ENCODE measurements at regions not wholly inside any gene's neighbourhood (a gene's known extent, or its start where the extent isn't known, plus 50 kb on each side); places are given as distances from the start of the nearest gene placed in this dataset.
"Not testable (repeated sequence)": the region's sequence is repeated elsewhere in the genome, so short reads cannot be mapped to it uniquely, and the experiment has no call there.

DNA sequence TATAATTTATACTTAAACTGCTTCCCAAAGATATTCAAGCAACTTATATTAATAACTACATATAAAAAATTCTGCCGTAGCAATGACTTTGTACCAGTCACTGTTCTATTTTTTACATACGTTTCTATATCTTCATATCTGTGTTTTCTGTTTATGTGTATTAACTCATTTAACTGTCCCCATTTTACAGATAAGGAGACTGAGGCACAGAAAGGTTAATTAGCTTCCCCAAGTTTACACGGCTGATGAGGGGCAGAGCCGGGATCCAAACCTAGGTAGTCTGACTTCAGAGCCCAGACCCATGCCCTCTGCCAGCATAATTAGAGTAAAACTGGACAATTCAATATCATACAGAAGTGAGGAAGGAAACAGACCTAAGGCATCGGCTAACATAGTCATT, 259.7 kb upstream of the TUT7 start:
- no peak overlapping the region for H3K27ac ChIP-seq (ENCODE audit: low read depth, low read length)
- H3K4me1 ChIP-seq (ENCODE audit: control insufficient read depth, insufficient read depth, low read length) = peaks cover 13% of the 10 kb centered on the region; the same call in 1 of the 2 replicates
- H3K36me3 ChIP-seq (ENCODE audit: control insufficient read depth, insufficient read depth, low read length) = no peaks in the 10 kb centered on the region
- no peaks in the 10 kb centered on the region for H3K9me3 ChIP-seq (ENCODE audit: control insufficient read depth, insufficient read depth, low read depth, low read length)
- H3K27me3 ChIP-seq (ENCODE audit: control insufficient read depth, insufficient read depth, low read length) = no peaks in the 10 kb centered on the region
- H3K4me3 ChIP-seq (ENCODE audit: low read depth, low read length) = no peak overlapping the region
- H3K9ac ChIP-seq (ENCODE audit: low read length) = no peak overlapping the region

DNA sequence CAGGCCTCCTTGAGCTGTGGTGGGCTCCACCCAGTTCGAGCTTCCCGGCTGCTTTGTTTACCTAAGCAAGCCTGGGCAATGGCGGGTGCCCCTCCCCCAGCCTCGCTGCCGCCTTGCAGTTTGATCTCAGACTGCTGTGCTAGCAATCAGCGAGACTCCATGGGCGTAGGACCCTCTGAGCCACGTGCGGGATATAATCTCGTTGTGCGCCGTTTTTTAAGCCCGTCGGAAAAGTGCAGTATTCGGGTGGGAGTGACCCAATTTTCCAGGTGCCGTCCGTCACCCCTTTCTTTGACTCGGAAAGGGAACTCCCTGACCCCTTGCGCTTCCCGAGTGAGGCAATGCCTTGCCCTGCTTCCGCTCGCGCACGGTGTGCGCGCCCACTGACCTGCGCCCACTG, 257.3 kb upstream of the TUT7 start:
- H3K9me3 ChIP-seq (ENCODE audit: control insufficient read depth, insufficient read depth, low read depth, low read length); H3K27me3 ChIP-seq (ENCODE audit: control insufficient read depth, insufficient read depth, low read length); H3K36me3 ChIP-seq (ENCODE audit: control insufficient read depth, insufficient read depth, low read length); H3K27ac ChIP-seq (ENCODE audit: low read depth, low read length): not testable (repeated sequence)
- Histone ChIP-seq H3K4me1 (ENCODE audit: control insufficient read depth, insufficient read depth, low read length) (peaks cover 13% of the 10 kb centered on the region; the same call in 1 of the 2 replicates), H3K4me3 (ENCODE audit: low read depth, low read length) (peak overlapping the region; percentile 54), H3K9ac (ENCODE audit: low read length) (peak overlapping the region; percentile 67)

DNA sequence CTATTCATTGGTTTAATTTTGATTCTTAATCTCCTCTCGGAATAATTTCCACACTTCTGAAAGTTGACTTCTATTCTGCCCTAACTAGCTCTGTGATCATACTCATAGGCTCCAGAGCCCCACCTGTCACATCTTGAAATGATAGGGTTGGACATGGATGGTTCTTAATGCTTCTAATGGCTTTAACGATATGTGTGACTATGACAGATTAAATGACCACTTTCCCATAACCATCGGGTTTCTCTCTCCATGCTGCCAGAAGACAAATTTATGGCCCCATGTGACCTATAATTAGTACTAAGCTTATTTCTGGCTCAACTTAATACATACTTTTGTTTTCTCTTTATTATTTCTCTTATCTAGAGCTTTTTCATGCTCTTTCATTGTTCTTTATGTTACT, 251.1 kb upstream of the TUT7 start:
- H3K9me3 ChIP-seq (ENCODE audit: control insufficient read depth, insufficient read depth, low read depth, low read length) = no peaks in the 10 kb centered on the region
- H3K27me3 ChIP-seq (ENCODE audit: control insufficient read depth, insufficient read depth, low read length) = peaks cover 7% of the 10 kb centered on the region; the same call in 1 of the 2 replicates
- H3K4me3 ChIP-seq (ENCODE audit: low read depth, low read length) = no peak overlapping the region
- H3K27ac ChIP-seq (ENCODE audit: low read depth, low read length) = no peak overlapping the region
- H3K9ac ChIP-seq (ENCODE audit: low read length) = no peak overlapping the region
- H3K4me1 ChIP-seq (ENCODE audit: control insufficient read depth, insufficient read depth, low read length) = peaks cover 15% of the 10 kb centered on the region
- no peaks in the 10 kb centered on the region for H3K36me3 ChIP-seq (ENCODE audit: control insufficient read depth, insufficient read depth, low read length)

GRCh38 chr9:86604741-86605140, 250.5 kb upstream of the TUT7 start:
- Histone ChIP-seq H3K27ac (ENCODE audit: low read depth, low read length) (no peak overlapping the region), H3K4me1 (ENCODE audit: control insufficient read depth, insufficient read depth, low read length) (peaks cover 21% of the 10 kb centered on the region), H3K9ac (ENCODE audit: low read length) (no peak overlapping the region), H3K9me3 (ENCODE audit: control insufficient read depth, insufficient read depth, low read depth, low read length) (no peaks in the 10 kb centered on the region), H3K4me3 (ENCODE audit: low read depth, low read length) (no peak overlapping the region), H3K36me3 (ENCODE audit: control insufficient read depth, insufficient read depth, low read length) (no peaks in the 10 kb centered on the region), H3K27me3 (ENCODE audit: control insufficient read depth, insufficient read depth, low read length) (peaks cover 7% of the 10 kb centered on the region; the same call in 1 of the 2 replicates)

DNA sequence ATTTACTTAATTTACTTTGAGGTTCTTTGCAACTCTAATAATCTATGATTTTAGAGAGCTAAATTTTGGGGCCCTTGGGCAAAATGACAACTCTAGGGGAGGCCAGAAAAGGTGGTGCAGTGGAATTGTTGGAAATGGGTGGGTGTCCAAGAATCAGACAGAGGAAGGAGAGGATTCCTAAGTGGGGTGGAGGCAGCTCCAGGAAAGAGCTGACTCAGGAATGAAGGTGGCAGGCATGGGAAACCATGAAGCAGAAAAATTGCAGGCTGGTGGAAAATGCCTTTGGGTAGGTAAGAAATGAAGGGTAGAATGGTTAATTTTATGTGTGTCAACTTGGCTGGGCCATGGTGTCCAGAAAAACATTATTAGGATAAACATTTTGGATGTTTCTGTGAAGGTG, 248.5 kb upstream of the TUT7 start:
- Histone ChIP-seq H3K9me3 (ENCODE audit: control insufficient read depth, insufficient read depth, low read depth, low read length) (no peaks in the 10 kb centered on the region), H3K9ac (ENCODE audit: low read length) (no peak overlapping the region), H3K27me3 (ENCODE audit: control insufficient read depth, insufficient read depth, low read length) (peaks cover 7% of the 10 kb centered on the region; the same call in 1 of the 2 replicates), H3K27ac (ENCODE audit: low read depth, low read length) (no peak overlapping the region), H3K4me3 (ENCODE audit: low read depth, low read length) (no peak overlapping the region), H3K36me3 (ENCODE audit: control insufficient read depth, insufficient read depth, low read length) (no peaks in the 10 kb centered on the region), H3K4me1 (ENCODE audit: control insufficient read depth, insufficient read depth, low read length) (peaks cover 32% of the 10 kb centered on the region)

- no peak overlapping the region for H3K9ac ChIP-seq (ENCODE audit: low read length)
- H3K36me3 ChIP-seq (ENCODE audit: control insufficient read depth, insufficient read depth, low read length) = no peaks in the 10 kb centered on the region
- peaks cover 32% of the 10 kb centered on the region for H3K4me1 ChIP-seq (ENCODE audit: control insufficient read depth, insufficient read depth, low read length)
- H3K4me3 ChIP-seq (ENCODE audit: low read depth, low read length) = no peak overlapping the region
- H3K27me3 ChIP-seq (ENCODE audit: control insufficient read depth, insufficient read depth, low read length) = peaks cover 7% of the 10 kb centered on the region; the same call in 1 of the 2 replicates
- no peak overlapping the region for H3K27ac ChIP-seq (ENCODE audit: low read depth, low read length)
- peaks cover 4% of the 10 kb centered on the region for H3K9me3 ChIP-seq (ENCODE audit: control insufficient read depth, insufficient read depth, low read depth, low read length)
Observed at GRCh38 chr9:86601697-86602096, 247.5 kb upstream of the TUT7 start.

DNA sequence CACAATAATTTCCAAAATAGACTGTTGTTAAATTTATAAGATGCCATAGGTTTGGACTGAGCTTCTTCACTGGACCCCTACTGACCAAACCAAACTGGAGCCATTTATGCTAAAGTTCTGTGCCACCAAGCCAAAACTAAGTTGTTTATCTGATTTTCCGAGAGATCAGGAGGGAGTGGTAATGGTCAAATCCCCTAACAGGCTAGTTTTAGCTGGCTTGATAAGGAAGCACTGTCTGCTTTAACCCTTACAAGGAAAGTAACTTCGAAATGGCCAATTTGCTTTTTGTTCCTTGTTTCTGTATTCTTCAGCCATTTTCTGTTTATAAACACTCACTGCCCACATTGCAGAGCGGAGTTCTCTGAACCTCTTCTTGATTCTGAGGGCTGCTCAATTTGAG, 246.8 kb upstream of the TUT7 start:
- H3K27ac ChIP-seq (ENCODE audit: low read depth, low read length) = no peak overlapping the region
- no peak overlapping the region for H3K9ac ChIP-seq (ENCODE audit: low read length)
- H3K27me3 ChIP-seq (ENCODE audit: control insufficient read depth, insufficient read depth, low read length) = peaks cover 7% of the 10 kb centered on the region; the same call in 1 of the 2 replicates
- no peaks in the 10 kb centered on the region for H3K36me3 ChIP-seq (ENCODE audit: control insufficient read depth, insufficient read depth, low read length)
- no peak overlapping the region for H3K4me3 ChIP-seq (ENCODE audit: low read depth, low read length)
- H3K4me1 ChIP-seq (ENCODE audit: control insufficient read depth, insufficient read depth, low read length) = peaks cover 32% of the 10 kb centered on the region
- peaks cover 4% of the 10 kb centered on the region for H3K9me3 ChIP-seq (ENCODE audit: control insufficient read depth, insufficient read depth, low read depth, low read length)

DNA sequence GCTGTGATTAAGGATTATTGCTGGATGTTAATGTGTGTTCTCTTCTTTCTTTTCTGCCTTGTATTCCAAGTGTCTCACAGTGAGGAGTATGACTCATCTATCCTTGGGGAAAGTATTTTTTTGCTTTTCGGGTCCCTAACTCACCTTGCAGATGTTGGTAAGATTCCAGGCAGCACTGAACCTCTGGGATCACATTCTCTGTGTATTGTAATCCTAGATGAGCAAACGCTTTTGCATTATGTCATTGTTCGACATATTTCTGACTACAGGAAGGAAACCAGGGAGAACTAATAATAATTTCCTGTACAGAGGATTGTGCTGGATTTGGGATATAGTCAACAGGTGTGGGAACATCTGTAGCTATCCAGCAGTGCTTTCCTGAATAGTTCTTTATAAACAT, 246.1 kb upstream of the TUT7 start:
- H3K9ac ChIP-seq (ENCODE audit: low read length) = no peak overlapping the region
- peaks cover 7% of the 10 kb centered on the region; the same call in 1 of the 2 replicates for H3K27me3 ChIP-seq (ENCODE audit: control insufficient read depth, insufficient read depth, low read length)
- H3K27ac ChIP-seq (ENCODE audit: low read depth, low read length) = no peak overlapping the region
- H3K4me1 ChIP-seq (ENCODE audit: control insufficient read depth, insufficient read depth, low read length) = peaks cover 32% of the 10 kb centered on the region
- peaks cover 4% of the 10 kb centered on the region for H3K9me3 ChIP-seq (ENCODE audit: control insufficient read depth, insufficient read depth, low read depth, low read length)
- no peaks in the 10 kb centered on the region for H3K36me3 ChIP-seq (ENCODE audit: control insufficient read depth, insufficient read depth, low read length)
- no peak overlapping the region for H3K4me3 ChIP-seq (ENCODE audit: low read depth, low read length)

GRCh38 chr9:86599561-86599960, 245.4 kb upstream of the TUT7 start:
- Histone ChIP-seq H3K4me1 (ENCODE audit: control insufficient read depth, insufficient read depth, low read length) (peaks cover 27% of the 10 kb centered on the region), H3K4me3 (ENCODE audit: low read depth, low read length) (no peak overlapping the region), H3K9ac (ENCODE audit: low read length) (no peak overlapping the region), H3K27me3 (ENCODE audit: control insufficient read depth, insufficient read depth, low read length) (peaks cover 7% of the 10 kb centered on the region; the same call in 1 of the 2 replicates), H3K9me3 (ENCODE audit: control insufficient read depth, insufficient read depth, low read depth, low read length) (peaks cover 4% of the 10 kb centered on the region), H3K27ac (ENCODE audit: low read depth, low read length) (no peak overlapping the region), H3K36me3 (ENCODE audit: control insufficient read depth, insufficient read depth, low read length) (no peaks in the 10 kb centered on the region)

DNA sequence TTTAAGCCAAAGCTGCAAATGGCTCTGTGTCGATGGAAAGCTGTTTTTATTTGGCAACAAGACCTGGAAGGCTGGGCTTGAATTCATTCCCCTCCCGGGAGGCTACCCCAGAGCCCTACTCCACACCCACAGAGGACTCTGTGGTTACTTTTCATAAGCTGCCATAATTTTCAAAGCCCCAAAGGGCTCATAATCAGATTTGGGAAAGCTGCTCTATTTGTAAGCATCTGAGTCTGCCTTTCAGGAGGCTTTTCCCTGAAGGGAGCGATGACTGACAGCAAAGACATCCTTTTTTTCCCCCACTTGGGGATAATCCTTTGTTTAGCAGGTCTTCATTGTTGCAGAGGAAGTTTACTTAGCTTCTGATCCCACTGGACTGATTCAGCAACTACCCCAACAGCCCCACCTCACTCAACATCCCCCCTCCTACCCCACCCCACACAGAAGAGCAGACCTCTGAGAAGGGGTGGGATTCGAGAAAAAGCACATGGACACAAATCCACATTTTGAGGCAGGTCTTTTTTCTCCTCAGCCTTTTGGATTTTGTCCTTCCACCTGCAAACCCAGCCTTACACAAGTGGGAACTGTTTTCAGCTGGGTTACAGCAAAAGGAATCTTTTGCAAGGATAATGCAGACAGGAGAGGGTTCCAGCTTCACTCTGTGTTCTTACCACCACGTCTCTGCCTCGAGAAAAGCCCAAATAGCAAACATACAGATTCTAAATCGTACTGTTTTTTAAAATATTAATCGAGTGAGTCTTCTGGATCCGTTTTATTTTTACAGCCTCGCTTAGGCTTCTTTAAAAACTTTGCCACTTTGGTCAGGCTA, 244.4 kb upstream of the TUT7 start:
- H3K4me3 ChIP-seq (ENCODE audit: low read depth, low read length) = no peak overlapping the region
- no peaks in the 10 kb centered on the region for H3K36me3 ChIP-seq (ENCODE audit: control insufficient read depth, insufficient read depth, low read length)
- no peak overlapping the region for H3K27ac ChIP-seq (ENCODE audit: low read depth, low read length)
- peaks cover 4% of the 10 kb centered on the region for H3K9me3 ChIP-seq (ENCODE audit: control insufficient read depth, insufficient read depth, low read depth, low read length)
- no peaks in the 10 kb centered on the region for H3K27me3 ChIP-seq (ENCODE audit: control insufficient read depth, insufficient read depth, low read length)
- H3K9ac ChIP-seq (ENCODE audit: low read length) = no peak overlapping the region
- H3K4me1 ChIP-seq (ENCODE audit: control insufficient read depth, insufficient read depth, low read length) = peaks cover 27% of the 10 kb centered on the region

DNA sequence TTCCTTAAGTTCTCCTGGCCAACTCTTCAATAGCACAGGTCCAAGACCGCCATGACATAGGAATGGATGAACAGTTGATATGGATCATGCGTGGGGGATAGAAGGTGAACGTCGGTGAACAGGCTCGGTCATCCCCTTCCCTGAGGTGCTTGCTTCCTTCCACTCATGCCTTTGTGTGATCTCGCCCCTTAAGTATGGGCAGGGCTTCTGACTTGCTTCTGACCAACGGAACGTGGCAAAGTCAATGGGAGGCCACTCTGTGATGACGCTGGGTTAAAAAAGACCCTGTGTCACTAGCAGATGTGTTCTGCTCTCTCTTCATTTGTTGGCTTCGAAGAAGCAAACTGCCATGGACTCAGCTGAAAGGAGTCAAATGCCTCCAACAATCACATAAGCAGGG, 240.5 kb upstream of the TUT7 start:
- Histone ChIP-seq H3K27ac (ENCODE audit: low read depth, low read length) (no peak overlapping the region), H3K4me3 (ENCODE audit: low read depth, low read length) (no peak overlapping the region), H3K4me1 (ENCODE audit: control insufficient read depth, insufficient read depth, low read length) (peaks cover 11% of the 10 kb centered on the region; the same call in 1 of the 2 replicates), H3K9ac (ENCODE audit: low read length) (no peak overlapping the region), H3K27me3 (ENCODE audit: control insufficient read depth, insufficient read depth, low read length) (no peaks in the 10 kb centered on the region), H3K36me3 (ENCODE audit: control insufficient read depth, insufficient read depth, low read length) (no peaks in the 10 kb centered on the region), H3K9me3 (ENCODE audit: control insufficient read depth, insufficient read depth, low read depth, low read length) (peaks cover 4% of the 10 kb centered on the region)
